Thyroid gland (tissue), 4 donors: ENCODE measurements at regions not wholly inside any gene's neighbourhood (a gene's known extent, or its start where the extent isn't known, plus 50 kb on each side); places are given as distances from the start of the nearest gene placed in this dataset.

Source experiments
- DNase-seq, 2 donors: peaks; one replicate each; pipeline ENCODE4 v3.0.0-alpha.2; 2019
- H3K27ac ChIP-seq, 3 donors: fragments of 200-600 bp; sonication (generic); 1 replicate in 2 of 3; 2 replicates in 1 of 3; pipeline ENCODE4 v1.5.1; 2016 to 2019; ENCODE audit warnings: mild to moderate bottlenecking in 1 of 3, moderate library complexity in 1 of 3
- H3K27me3 ChIP-seq: fragments of 200-600 bp; sonication (generic); one replicate; pipeline ENCODE4 v1.5.1; 2019
- H3K36me3 ChIP-seq, 2 donors: fragments of 200-600 bp; sonication (generic); one replicate each; pipeline ENCODE4 v1.5.1; 2016 to 2019
- H3K4me1 ChIP-seq, 2 donors: fragments of 200-600 bp; sonication (generic); one replicate each; pipeline ENCODE4 v1.5.1; 2017 to 2019
- H3K4me3 ChIP-seq, 3 donors: fragments of 200-600 bp; sonication (generic); replicated peaks in 1 of 3; 1 replicate in 2 of 3; 2 replicates in 1 of 3; pipeline ENCODE4 v1.5.1; 2016; ENCODE audit warnings: mild to moderate bottlenecking in 1 of 3
- H3K9me3 ChIP-seq: fragments of 200-600 bp; sonication (generic); one replicate; pipeline ENCODE4 v1.5.1; 2017
- POLR2A ChIP-seq, 2 donors: fragments of 450-650 bp; IDR thresholded peaks; one replicate each; pipeline ENCODE4 v1.6.1; 2017; ENCODE audit warnings: antibody characterized with exemption in 2 of 2, mild to moderate bottlenecking in 2 of 2, moderate library complexity in 1 of 2
- WGBS, 2 donors: methylation state at CpG; one replicate each; pipeline ENCODE4 v1.1.5; 2017; 5-methylcytosine and 5-hydroxymethylcytosine counted together
- intact Hi-C: fragments of 100-400 bp; cut with DNase I; formaldehyde crosslinking; loops from one replicate; pipeline ENCODE4 v1.15.1; 2023
- TF ChIP-seq, protein P1 (sequence below), 6 experiments: fragments of 200-600 bp in 3 of 6; fragments of 450-650 bp in 3 of 6; sonication (generic) in 3 of 6; IDR thresholded peaks; one replicate each; pipeline ENCODE4 v1.5.1; 2016 to 2019; ENCODE audit warnings: antibody characterized with exemption in 6 of 6, mild to moderate bottlenecking in 2 of 6, inconsistent platforms in 1 of 6, moderate library complexity in 1 of 6

DNA sequence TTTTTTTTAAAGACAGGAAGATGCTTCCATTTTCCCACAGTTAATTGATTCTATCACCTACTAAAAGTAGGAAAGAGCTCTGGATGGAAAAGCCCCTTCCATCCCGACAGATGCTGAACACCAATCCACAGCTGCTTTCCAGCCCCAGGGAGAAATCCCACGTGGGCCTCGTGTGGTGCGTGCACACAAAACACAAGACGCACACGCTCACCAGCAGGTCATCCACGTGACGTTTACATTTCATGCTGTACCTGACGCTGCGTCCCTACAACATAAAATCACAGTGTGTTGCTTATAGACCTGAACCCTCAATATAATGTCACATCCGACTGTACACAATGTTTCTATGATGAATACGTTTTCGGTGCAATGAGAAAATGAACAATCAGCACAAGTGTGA, 50.2 kb upstream of the DACT2 start:
- no peak for DNase-seq
- Histone ChIP-seq H3K4me1 (no peaks in the 10 kb centered on the region), H3K27me3 (no peaks in the 10 kb centered on the region), H3K4me3 (no peak overlapping the region), H3K27ac (no peak overlapping the region), H3K36me3 (no peaks in the 10 kb centered on the region), H3K9me3 (no peaks in the 10 kb centered on the region)
- WGBS, 2 donors = 81 to 87% methylated on average over 13 of the region's 13 CpGs
- intact Hi-C loops = loop anchor here (2.0 to 5.0 kb wide), 2 partner anchors 168 to 515 kb away; no protein-coding TSS in a partner anchor
- TF ChIP-seq, protein P1, sequence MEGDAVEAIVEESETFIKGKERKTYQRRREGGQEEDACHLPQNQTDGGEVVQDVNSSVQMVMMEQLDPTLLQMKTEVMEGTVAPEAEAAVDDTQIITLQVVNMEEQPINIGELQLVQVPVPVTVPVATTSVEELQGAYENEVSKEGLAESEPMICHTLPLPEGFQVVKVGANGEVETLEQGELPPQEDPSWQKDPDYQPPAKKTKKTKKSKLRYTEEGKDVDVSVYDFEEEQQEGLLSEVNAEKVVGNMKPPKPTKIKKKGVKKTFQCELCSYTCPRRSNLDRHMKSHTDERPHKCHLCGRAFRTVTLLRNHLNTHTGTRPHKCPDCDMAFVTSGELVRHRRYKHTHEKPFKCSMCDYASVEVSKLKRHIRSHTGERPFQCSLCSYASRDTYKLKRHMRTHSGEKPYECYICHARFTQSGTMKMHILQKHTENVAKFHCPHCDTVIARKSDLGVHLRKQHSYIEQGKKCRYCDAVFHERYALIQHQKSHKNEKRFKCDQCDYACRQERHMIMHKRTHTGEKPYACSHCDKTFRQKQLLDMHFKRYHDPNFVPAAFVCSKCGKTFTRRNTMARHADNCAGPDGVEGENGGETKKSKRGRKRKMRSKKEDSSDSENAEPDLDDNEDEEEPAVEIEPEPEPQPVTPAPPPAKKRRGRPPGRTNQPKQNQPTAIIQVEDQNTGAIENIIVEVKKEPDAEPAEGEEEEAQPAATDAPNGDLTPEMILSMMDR (IDR thresholded peaks at IDR 0.05) = no peak
- no peak for TF ChIP-seq POLR2A (IDR thresholded peaks at IDR 0.05)

DNA sequence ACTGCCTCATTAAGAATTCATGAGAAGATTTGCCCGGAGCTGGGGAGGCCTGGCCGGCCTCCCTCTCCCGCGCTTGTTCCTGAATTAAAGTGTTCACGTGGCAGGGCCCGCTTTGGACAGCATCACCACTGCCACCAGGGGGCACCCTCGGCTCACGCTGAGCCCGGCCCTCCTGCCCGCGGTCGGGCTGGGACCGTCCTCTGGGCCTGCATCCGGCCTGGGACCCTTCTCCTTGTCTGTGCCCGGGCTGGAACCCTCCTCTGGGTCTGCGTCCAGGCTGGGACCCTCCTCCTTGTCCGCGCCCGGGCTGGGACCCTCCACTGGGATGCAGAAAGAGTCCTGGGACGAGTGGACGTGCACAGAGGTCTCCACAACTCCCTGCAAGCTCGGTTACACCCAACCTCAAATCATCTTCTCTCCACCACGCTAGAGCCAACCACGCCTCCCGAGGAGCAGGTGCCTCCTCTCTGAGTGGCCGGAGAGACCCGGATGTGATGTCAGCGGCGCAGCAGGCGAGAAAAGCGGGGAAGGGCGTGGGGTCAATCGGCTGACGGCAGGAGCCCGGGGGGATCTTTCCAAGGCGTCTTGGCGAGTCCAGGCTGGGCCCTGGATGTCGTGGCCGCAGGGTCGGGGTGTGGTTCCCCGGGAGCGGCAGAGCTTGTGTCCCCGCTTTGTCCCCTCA, 50.9 kb upstream of the DACT2 start:
- Histone ChIP-seq H3K27me3 (no peaks in the 10 kb centered on the region), H3K9me3 (no peaks in the 10 kb centered on the region), H3K4me1 (no peaks in the 10 kb centered on the region), H3K27ac (no peak overlapping the region), H3K4me3 (no peak overlapping the region), H3K36me3 (no peaks in the 10 kb centered on the region)
- TF ChIP-seq, protein P1 (IDR thresholded peaks at IDR 0.05) = peak; percentile 83 to 96 (median 87)
- no peak for TF ChIP-seq POLR2A (IDR thresholded peaks at IDR 0.05)
- 61 to 81% methylated on average over 21 to 40 of the region's 43 CpGs for WGBS, 2 donors
- intact Hi-C loops = loop anchor here (2.0 to 5.0 kb wide), 2 partner anchors 167 to 514 kb away; no protein-coding TSS in a partner anchor
- peak; percentile 72 to 76 for DNase-seq

DNA sequence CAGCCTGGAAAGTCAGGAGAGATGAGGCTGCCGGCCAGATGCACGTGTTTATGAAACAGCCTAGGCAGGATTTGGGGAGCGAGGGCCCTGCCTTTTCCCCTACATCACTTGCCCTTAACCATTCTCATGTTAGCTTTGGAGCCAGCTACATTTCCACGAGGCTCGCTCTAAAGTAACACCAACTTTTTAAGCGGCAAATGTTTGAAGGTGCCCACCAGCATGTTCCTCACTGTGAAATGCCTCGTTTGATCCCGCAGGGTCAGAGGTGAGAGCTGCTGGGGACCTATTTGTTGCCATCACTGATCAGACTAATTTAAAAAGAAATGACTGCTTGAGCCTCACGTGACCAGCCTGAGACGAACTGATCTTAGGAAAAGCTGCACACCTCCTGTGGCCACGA, 51.6 kb upstream of the DACT2 start:
- Histone ChIP-seq H3K27ac (no peak overlapping the region), H3K9me3 (no peaks in the 10 kb centered on the region), H3K4me1 (no peaks in the 10 kb centered on the region), H3K36me3 (no peaks in the 10 kb centered on the region), H3K27me3 (no peaks in the 10 kb centered on the region), H3K4me3 (no peak overlapping the region)
- whole genome bisulfite sequencing, 2 donors = 94 to 95% methylated on average over 11 of the region's 11 CpGs
- TF ChIP-seq POLR2A (IDR thresholded peaks at IDR 0.05) = no peak
- TF ChIP-seq, protein P1 (IDR thresholded peaks at IDR 0.05) = no peak
- no peak for DNase-seq
- intact Hi-C loops = loop anchor here (2.0 to 5.0 kb wide), 2 partner anchors 166 to 514 kb away; no protein-coding TSS in a partner anchor

DNA sequence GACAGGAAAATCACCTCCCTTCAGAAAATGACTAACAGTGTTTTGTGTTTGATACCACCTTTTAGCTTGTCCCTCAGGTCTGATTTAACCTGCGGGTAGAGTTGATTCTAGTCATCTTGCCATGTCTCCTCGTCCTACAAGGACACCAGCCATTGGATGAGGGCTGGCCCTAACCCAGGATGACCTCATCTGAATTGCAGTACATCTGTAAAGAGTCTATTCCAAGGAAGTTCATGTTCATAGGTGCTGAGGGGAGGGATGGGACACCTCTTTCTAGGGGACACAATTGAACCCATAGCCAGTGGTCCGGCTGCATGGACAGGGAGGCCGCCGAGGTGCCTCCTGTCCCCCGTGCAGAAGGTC, 52.0 kb upstream of the DACT2 start:
- no peaks in the 10 kb centered on the region for H3K9me3 ChIP-seq
- H3K27me3 ChIP-seq = no peaks in the 10 kb centered on the region
- DNase-seq = no peak
- H3K4me1 ChIP-seq = no peaks in the 10 kb centered on the region
- no peaks in the 10 kb centered on the region for H3K36me3 ChIP-seq
- TF ChIP-seq POLR2A (IDR thresholded peaks at IDR 0.05) = no peak
- TF ChIP-seq, protein P1 (IDR thresholded peaks at IDR 0.05) = no peak
- H3K27ac ChIP-seq = no peak overlapping the region
- H3K4me3 ChIP-seq = no peak overlapping the region
- intact Hi-C loops = loop anchor here (2.0 to 5.0 kb wide), 2 partner anchors 166 to 513 kb away; no protein-coding TSS in a partner anchor
- 92 to 94% methylated on average over 2 to 6 of the region's 6 CpGs for WGBS, 2 donors

DNA sequence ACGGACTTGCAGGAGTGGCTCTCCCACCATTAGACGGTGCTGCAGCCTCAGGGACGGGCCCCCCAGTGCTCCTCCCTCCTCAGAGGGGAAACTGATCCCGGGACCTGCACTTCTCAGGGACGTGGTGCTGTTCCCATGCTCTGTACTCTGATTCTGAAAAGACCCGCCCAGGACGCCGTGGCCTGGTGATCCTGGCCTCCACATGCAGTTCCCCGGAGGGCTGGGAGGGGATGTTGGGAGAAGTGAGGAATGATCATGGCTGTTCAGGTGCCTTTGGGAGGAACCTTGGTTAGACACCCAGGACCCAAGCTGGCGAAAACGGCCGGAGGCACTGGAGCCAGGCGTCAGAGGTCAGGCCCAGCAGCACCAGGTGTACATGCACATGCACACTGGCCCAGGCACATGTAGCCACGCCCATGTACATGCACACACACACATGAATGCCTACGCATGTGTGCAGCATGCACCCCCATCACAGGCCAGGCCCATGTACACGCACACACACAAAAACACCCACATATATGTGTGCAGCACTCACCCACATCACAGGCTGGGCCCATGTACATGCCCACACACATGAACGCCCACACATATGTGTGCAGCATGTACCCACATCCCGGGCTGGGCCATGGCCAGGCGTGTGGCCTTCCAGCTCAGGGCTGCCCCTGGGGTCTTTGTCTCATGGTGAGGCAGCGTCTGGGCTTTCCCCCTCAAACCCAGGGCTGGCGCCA, 52.6 kb upstream of the DACT2 start:
- Histone ChIP-seq H3K4me3 (no peak overlapping the region), H3K4me1 (no peaks in the 10 kb centered on the region), H3K27me3 (no peaks in the 10 kb centered on the region), H3K9me3 (no peaks in the 10 kb centered on the region), H3K27ac (no peak overlapping the region), H3K36me3 (no peaks in the 10 kb centered on the region)
- intact Hi-C loops = loop anchor here (2.0 to 5.0 kb wide), 2 partner anchors 165 to 513 kb away; no protein-coding TSS in a partner anchor
- 92 to 93% methylated on average over 15 to 21 of the region's 21 CpGs for WGBS, 2 donors
- no peak for TF ChIP-seq POLR2A (IDR thresholded peaks at IDR 0.05)
- TF ChIP-seq, protein P1 (IDR thresholded peaks at IDR 0.05) = no peak
- no peak for DNase-seq
